H1 (cell line): ENCODE measurements at regions not wholly inside any gene's neighbourhood (a gene's known extent, or its start where the extent isn't known, plus 50 kb on each side); places are given as distances from the start of the nearest gene placed in this dataset.

Source experiments
- CTCF ChIA-PET: fragments of 300-600 bp; sonication (Branson Sonifier 250); formaldehyde crosslinking; loops from one replicate; lab custom pipeline; 2021; ENCODE audit not compliant: partially characterized antibody; lab: Charles Lee
- POLR2A ChIA-PET: fragments of 300-600 bp; sonication (Branson Sonifier 250); formaldehyde crosslinking; loops from one replicate; lab custom pipeline; 2021; ENCODE audit warnings: inconsistent platforms; ENCODE audit not compliant: partially characterized antibody; lab: Charles Lee
- DNase-seq, 2 experiments: peaks; one replicate each; pipeline versions ENCODE4 v3.0.0 to v3.0.0-alpha.2; 2010 to 2022; ENCODE audit warnings: low spot score in 2 of 2, low read depth in 1 of 2, mixed read lengths in 1 of 2
- FAIRE-seq: peaks from 2 replicates; lab custom pipeline; 2011; peaks lifted over from hg19 to GRCh38; lab: Jason Lieb, UNC
- H2AFZ ChIP-seq: 2 replicates; pipeline ENCODE4 v1.8.1; 2012; ENCODE audit warnings: low read length, inconsistent platforms
- H2AK5ac ChIP-seq: 2 replicates; pipeline ENCODE4 v1.6.1; 2013; ENCODE audit warnings: low read depth, low read length
- H2BK120ac ChIP-seq: replicated peaks from 2 replicates; pipeline ENCODE3; 2013; ENCODE audit warnings: low read depth, low read length, inconsistent platforms
- H2BK12ac ChIP-seq: 2 replicates; pipeline ENCODE4 v1.6.1; 2013; ENCODE audit warnings: low read depth, low read length
- H2BK15ac ChIP-seq: 2 replicates; pipeline ENCODE4 v1.6.1; 2013; ENCODE audit warnings: low read length
- H2BK20ac ChIP-seq: 2 replicates; pipeline ENCODE4 v1.6.1; 2013; ENCODE audit warnings: low read length
- H2BK5ac ChIP-seq: 2 replicates; pipeline ENCODE4 v1.6.1; 2013; ENCODE audit warnings: low read depth, low read length
- H3K14ac ChIP-seq: 2 replicates; pipeline ENCODE4 v1.6.1; 2013; ENCODE audit warnings: inconsistent platforms; ENCODE audit not compliant: insufficient read length
- H3K18ac ChIP-seq: 2 replicates; pipeline ENCODE4 v1.6.1; 2013; ENCODE audit warnings: low read length; ENCODE audit errors: extremely low read depth
- H3K23ac ChIP-seq: 2 replicates; pipeline ENCODE4 v1.6.1; 2013; ENCODE audit warnings: inconsistent platforms; ENCODE audit not compliant: insufficient read length
- H3K23me2 ChIP-seq: 2 replicates; pipeline ENCODE4 v1.6.1; 2013; ENCODE audit warnings: low read depth, low read length
- H3K27ac ChIP-seq: 2 replicates; pipeline ENCODE4 v1.6.1; 2011; ENCODE audit warnings: low read depth, low read length, inconsistent platforms
- H3K27me3 ChIP-seq, 4 experiments: replicated peaks in 1 of 4; 1 replicate in 1 of 4; 2 replicates in 3 of 4; pipeline versions ENCODE4 v1.6.1 to v1.8.1; 2011 to 2013; ENCODE audit warnings: low read length in 3 of 4, mild to moderate bottlenecking in 3 of 4, inconsistent platforms in 2 of 4, mixed read lengths in 2 of 4, moderate library complexity in 1 of 4; ENCODE audit not compliant: control insufficient read depth in 3 of 4, insufficient read depth in 3 of 4; ENCODE audit errors: extremely low read depth in 1 of 4
- H3K36me3 ChIP-seq, 4 experiments: 2 replicates each; pipeline versions ENCODE4 v1.6.1 to v1.8.1; 2011 to 2013; ENCODE audit warnings: mild to moderate bottlenecking in 4 of 4, low read length in 3 of 4, moderate library complexity in 2 of 4, control low read depth in 1 of 4, inconsistent platforms in 1 of 4; ENCODE audit not compliant: insufficient read depth in 4 of 4, control insufficient read depth in 2 of 4
- H3K4ac ChIP-seq: replicated peaks from 2 replicates; pipeline ENCODE3; 2013; ENCODE audit warnings: low read length, low read depth, mixed read lengths, inconsistent platforms; ENCODE audit not compliant: insufficient read length
- H3K4me1 ChIP-seq, 4 experiments: replicated peaks in 1 of 4; 1 replicate in 1 of 4; 2 replicates in 3 of 4; pipeline versions ENCODE4 v1.6.1 to v1.8.1; 2011 to 2013; ENCODE audit warnings: low read length in 3 of 4, inconsistent platforms in 2 of 4, mixed read lengths in 1 of 4; ENCODE audit not compliant: insufficient read depth in 4 of 4, control insufficient read depth in 3 of 4
- H3K4me2 ChIP-seq, 2 experiments: 2 replicates each; pipeline versions ENCODE4 v1.6.1 to v1.8.1; 2011 to 2013; ENCODE audit warnings: low read depth in 2 of 2, low read length in 2 of 2, control low read depth in 1 of 2, inconsistent platforms in 1 of 2, mild to moderate bottlenecking in 1 of 2; ENCODE audit not compliant: insufficient read depth in 1 of 2
- H3K4me3 ChIP-seq, 4 experiments: fragments of 200-600, 300-600 bp in 1 of 4; sonication (generic), shearing (Covaris generic), sonication (Bioruptor Twin) in 1 of 4; 2 replicates each; pipeline versions ENCODE4 v1.5.1 to v1.8.1; 2011 to 2016; ENCODE audit warnings: low read length in 4 of 4, low read depth in 3 of 4, control low read depth in 2 of 4, inconsistent platforms in 2 of 4, mild to moderate bottlenecking in 2 of 4, mixed read lengths in 1 of 4, moderate library complexity in 1 of 4; ENCODE audit not compliant: insufficient read depth in 2 of 4; ENCODE audit errors: extremely low read depth in 1 of 4
- H3K56ac ChIP-seq: replicated peaks from 2 replicates; pipeline ENCODE3; 2013; ENCODE audit warnings: low read depth, mild to moderate bottlenecking, mixed read lengths, low read length, inconsistent platforms; ENCODE audit not compliant: insufficient read length
- H3K79me1 ChIP-seq: 2 replicates; pipeline ENCODE4 v1.6.1; 2013; ENCODE audit warnings: low read depth, low read length, control low read depth
- H3K79me2 ChIP-seq, 2 experiments: 2 replicates each; pipeline versions ENCODE4 v1.6.1 to v1.8.1; 2012 to 2013; ENCODE audit warnings: low read length in 2 of 2, mild to moderate bottlenecking in 2 of 2, inconsistent platforms in 1 of 2; ENCODE audit not compliant: insufficient read depth in 2 of 2, control insufficient read depth in 1 of 2
- H3K9ac ChIP-seq, 4 experiments: replicated peaks in 1 of 4; 1 replicate in 1 of 4; 2 replicates in 3 of 4; pipeline versions ENCODE4 v1.6.1 to v1.8.1; 2011 to 2013; ENCODE audit warnings: low read depth in 3 of 4, low read length in 3 of 4, control low read depth in 2 of 4, mild to moderate bottlenecking in 2 of 4, moderate library complexity in 2 of 4, inconsistent platforms in 1 of 4; ENCODE audit errors: extremely low read depth in 1 of 4
- H3K9me3 ChIP-seq, 2 experiments: 2 replicates each; pipeline versions ENCODE4 v1.6.1 to v1.8.1; 2012 to 2013; ENCODE audit warnings: mild to moderate bottlenecking in 2 of 2, moderate library complexity in 2 of 2, control low read depth in 1 of 2, inconsistent platforms in 1 of 2, low read depth in 1 of 2, low read length in 1 of 2, mixed read lengths in 1 of 2; ENCODE audit not compliant: insufficient read depth in 2 of 2
- H4K20me1 ChIP-seq, 2 experiments: replicated peaks in 1 of 2; 2 replicates each; pipeline versions ENCODE3 to v1.8.1; 2011 to 2013; ENCODE audit warnings: inconsistent platforms in 2 of 2, low read length in 2 of 2, mild to moderate bottlenecking in 1 of 2; ENCODE audit not compliant: insufficient read depth in 2 of 2, control insufficient read depth in 1 of 2
- H4K5ac ChIP-seq: 2 replicates; pipeline ENCODE4 v1.6.1; 2013; ENCODE audit warnings: low read length, low read depth, mixed read lengths, inconsistent platforms; ENCODE audit not compliant: insufficient read length
- H4K8ac ChIP-seq: 2 replicates; pipeline ENCODE4 v1.8.0; 2013; ENCODE audit warnings: mild to moderate bottlenecking, moderate library complexity, low read length, inconsistent platforms; ENCODE audit not compliant: insufficient read depth; ENCODE audit errors: extremely low read depth
- H4K91ac ChIP-seq: replicated peaks from 2 replicates; pipeline ENCODE3; 2013; ENCODE audit warnings: low read length, mixed read lengths, inconsistent platforms; ENCODE audit not compliant: insufficient read length
- CHD2 ChIP-seq: IDR thresholded peaks from 2 replicates; pipeline ENCODE4 v1.6.1; 2012; ENCODE audit warnings: low read length, improper control_type of control experiment
- CREB1 ChIP-seq: IDR thresholded peaks from 2 replicates; pipeline ENCODE4 v1.6.1; 2012; ENCODE audit warnings: inconsistent platforms
- GTF2F1 ChIP-seq: IDR thresholded peaks from 2 replicates; pipeline ENCODE4 v1.6.1; 2012; ENCODE audit warnings: low read depth, low read length, improper control_type of control experiment, borderline replicate concordance
- HDAC6 ChIP-seq: IDR thresholded peaks from one replicate; pipeline ENCODE4 v1.7.1; 2012; ENCODE audit warnings: low read depth, mild to moderate bottlenecking, inconsistent platforms, low read length, moderate library complexity
- JUN ChIP-seq: IDR thresholded peaks from 2 replicates; pipeline ENCODE4 v1.6.1; 2011; ENCODE audit warnings: low read depth, mild to moderate bottlenecking, improper control_type of control experiment, low read length
- KDM5A ChIP-seq: fragments of 200-600 bp; IDR thresholded peaks from 2 replicates; pipeline ENCODE4 v1.7.1; 2012; ENCODE audit warnings: mild to moderate bottlenecking, low read length, inconsistent platforms, mixed read lengths
- POU5F1 ChIP-seq: IDR thresholded peaks from 2 replicates; pipeline ENCODE4 v1.6.1; 2011; ENCODE audit warnings: low read depth, mild to moderate bottlenecking, low read length, moderate library complexity
- RBBP5 ChIP-seq: IDR thresholded peaks from 2 replicates; pipeline ENCODE4 v1.7.1; 2012; ENCODE audit warnings: low read depth, mild to moderate bottlenecking, inconsistent platforms, low read length, moderate library complexity, borderline replicate concordance
- RFX5 ChIP-seq: IDR thresholded peaks from 2 replicates; pipeline ENCODE4 v1.6.1; 2011; ENCODE audit warnings: low read depth, low read length, improper control_type of control experiment, borderline replicate concordance
- SAP30 ChIP-seq: fragments of 300-600 bp; sonication (generic); IDR thresholded peaks from 2 replicates; pipeline ENCODE4 v1.7.1; 2012; ENCODE audit warnings: low read length, moderate library complexity, mild to moderate bottlenecking, inconsistent platforms; ENCODE audit not compliant: insufficient read depth, insufficient replicate concordance
- SP4 ChIP-seq: IDR thresholded peaks from 2 replicates; pipeline ENCODE4 v1.6.1; 2012; ENCODE audit warnings: low read length, inconsistent platforms
- WGBS, 2 experiments: shearing (Covaris generic) in 1 of 2; methylation state at CpG; one replicate each; pipeline versions ENCODE4 v1.1.6 to v1.1.7; 2013 to 2015; ENCODE audit warnings: low lambda C conversion rate in 2 of 2, mixed read lengths in 2 of 2, inconsistent platforms in 1 of 2, low coverage in 1 of 2, missing lambda C conversion rate in 1 of 2; ENCODE audit not compliant: insufficient replicate concordance in 2 of 2, insufficient coverage in 1 of 2, insufficient read length in 1 of 2; ENCODE audit errors: extremely low coverage in 1 of 2, missing lambda C conversion rate in 1 of 2; 5-methylcytosine and 5-hydroxymethylcytosine counted together

- FAIRE-seq: no peak
- ChIA-PET CTCF (interaction anchor here (1.1 to 2.7 kb wide), 2 partner anchors 10 to 24 kb away, joined by 4 to 9 read pairs; no protein-coding TSS in a partner anchor), POLR2A (interaction anchor here (1.4 kb wide), 1 partner anchor 8 kb away, joined by 4 read pairs; no protein-coding TSS in a partner anchor)
- Histone ChIP-seq H2BK120ac (no peak overlapping the region), H3K18ac (no peak overlapping the region), H2BK15ac (no peak overlapping the region), H3K36me3 (no peaks in the 10 kb centered on the region), H3K9ac (no peak overlapping the region), H3K4me2 (no peak overlapping the region), H4K20me1 (no peaks in the 10 kb centered on the region), H4K5ac (no peak overlapping the region), H2BK5ac (no peak overlapping the region), H3K27me3 (no peaks in the 10 kb centered on the region), H3K4me3 (no peak overlapping the region), H3K79me1 (no peaks in the 10 kb centered on the region), H3K9me3 (no peaks in the 10 kb centered on the region), H3K14ac (no peak overlapping the region), H2AK5ac (0 out of 2 replicates have a peak overlapping the region, but pooled peaks have one; percentile 24), H2BK12ac (no peak overlapping the region), H2BK20ac (no peak overlapping the region), H3K4me1 (peaks cover 4 to 13% (median 8%) of the 10 kb centered on the region in 4 experiments), H3K4ac (no peak overlapping the region), H2AFZ (no peak overlapping the region), H4K91ac (peak overlapping the region; percentile 63), H3K23ac (no peak overlapping the region), H4K8ac (no peak overlapping the region; the same call in 1 of the 2 replicates), H3K79me2 (no peaks in the 10 kb centered on the region), H3K27ac (no peak overlapping the region), H3K56ac (no peak overlapping the region), H3K23me2 (no peaks in the 10 kb centered on the region)
- DNase-seq: no peak
- TF ChIP-seq KDM5A (no peak), RBBP5 (no peak), HDAC6 (no peak), SAP30 (no peak), CREB1 (no peak), SP4 (no peak), GTF2F1 (no peak), POU5F1 (no peak), CHD2 (no peak), RFX5 (no peak), JUN (no peak)
- WGBS, 2 experiments: 86% methylated on average over 11 of the region's 11 CpGs; no CpG with 5 or more reads in 1 of the 2 experiments
Observed at GRCh38 chr12:124631681-124632256, 64.4 kb upstream of the NCOR2 start.
